ENCODE measurements at regions not wholly inside any gene's neighbourhood (a gene's known extent, or its start where the extent isn't known, plus 50 kb on each side); places are given as distances from the start of the nearest gene placed in this dataset.

DNA sequence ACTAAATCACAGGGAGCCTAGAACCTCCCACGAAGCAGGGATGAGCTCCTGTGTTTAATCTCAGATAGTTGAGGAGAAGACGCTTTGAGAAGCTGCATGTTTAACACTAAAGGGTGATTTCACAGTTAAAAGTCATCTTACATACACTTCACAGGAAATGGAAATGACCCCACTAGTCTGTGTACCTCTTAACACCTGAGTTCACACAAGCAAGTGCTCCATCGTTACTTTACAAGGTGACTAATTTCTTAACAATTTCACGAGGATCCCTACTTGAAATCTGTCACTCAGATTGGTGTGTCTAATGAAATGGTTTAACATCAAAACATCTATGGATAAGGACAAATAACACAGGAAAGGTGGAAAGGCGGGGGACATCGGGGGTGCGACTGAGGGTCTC lies 93.8 kb upstream of the RPS6KA2 start:
- TF ChIP-seq, protein P1, sequence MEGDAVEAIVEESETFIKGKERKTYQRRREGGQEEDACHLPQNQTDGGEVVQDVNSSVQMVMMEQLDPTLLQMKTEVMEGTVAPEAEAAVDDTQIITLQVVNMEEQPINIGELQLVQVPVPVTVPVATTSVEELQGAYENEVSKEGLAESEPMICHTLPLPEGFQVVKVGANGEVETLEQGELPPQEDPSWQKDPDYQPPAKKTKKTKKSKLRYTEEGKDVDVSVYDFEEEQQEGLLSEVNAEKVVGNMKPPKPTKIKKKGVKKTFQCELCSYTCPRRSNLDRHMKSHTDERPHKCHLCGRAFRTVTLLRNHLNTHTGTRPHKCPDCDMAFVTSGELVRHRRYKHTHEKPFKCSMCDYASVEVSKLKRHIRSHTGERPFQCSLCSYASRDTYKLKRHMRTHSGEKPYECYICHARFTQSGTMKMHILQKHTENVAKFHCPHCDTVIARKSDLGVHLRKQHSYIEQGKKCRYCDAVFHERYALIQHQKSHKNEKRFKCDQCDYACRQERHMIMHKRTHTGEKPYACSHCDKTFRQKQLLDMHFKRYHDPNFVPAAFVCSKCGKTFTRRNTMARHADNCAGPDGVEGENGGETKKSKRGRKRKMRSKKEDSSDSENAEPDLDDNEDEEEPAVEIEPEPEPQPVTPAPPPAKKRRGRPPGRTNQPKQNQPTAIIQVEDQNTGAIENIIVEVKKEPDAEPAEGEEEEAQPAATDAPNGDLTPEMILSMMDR (IDR thresholded peaks at IDR 0.05), result no peak
- Histone ChIP-seq H3K27ac (no peak overlapping the region), H3K4me1 (peaks cover 2% of the 10 kb centered on the region), H3K36me3 (ENCODE audit: insufficient read depth in 1 of 2, low read depth in 1 of 2) (no peaks in the 10 kb centered on the region), H3K27me3 (ENCODE audit: insufficient read depth in 3 of 3, low read length in 2 of 3) (no peaks in the 10 kb centered on the region), H3K9me3 (no peaks in the 10 kb centered on the region), H3K4me3 (no peak overlapping the region)
- no peak for ATAC-seq
- 90 to 92% (median 92%) methylated on average over 7 of the region's 7 CpGs for WGBS, 3 donors
- intact Hi-C loops (cut with DNase I), result no loop called here
- DNase-seq, result no peak

DNA sequence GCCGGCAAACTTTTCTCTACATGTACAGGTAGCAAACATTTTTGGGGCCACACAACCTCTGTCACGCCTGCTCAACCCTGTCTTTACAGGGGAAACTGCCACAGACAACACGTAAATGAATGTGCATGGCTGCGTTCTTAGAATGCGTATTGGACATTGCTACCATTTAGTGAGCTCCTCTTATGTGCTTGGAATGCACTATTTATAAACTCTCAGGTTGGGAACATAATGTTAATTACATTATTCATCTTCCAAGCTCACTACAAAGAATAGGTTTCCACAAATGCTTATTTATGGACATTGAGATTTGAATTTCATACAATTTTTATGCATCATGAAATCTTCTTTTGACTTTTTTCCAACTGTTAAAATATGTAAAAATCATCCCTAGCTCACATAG lies 92.0 kb upstream of the RPS6KA2 start:
- Histone ChIP-seq H3K27me3 (ENCODE audit: insufficient read depth in 3 of 3, low read length in 2 of 3) (no peaks in the 10 kb centered on the region), H3K4me1 (peaks cover 2% of the 10 kb centered on the region), H3K4me3 (no peak overlapping the region), H3K9me3 (no peaks in the 10 kb centered on the region), H3K36me3 (ENCODE audit: insufficient read depth in 1 of 2, low read depth in 1 of 2) (no peaks in the 10 kb centered on the region), H3K27ac (no peak overlapping the region)
- no peak for DNase-seq
- WGBS, 3 donors, result 86 to 96% (median 92%) methylated on average over 5 of the region's 5 CpGs
- TF ChIP-seq, protein P1 (IDR thresholded peaks at IDR 0.05), result no peak
- no peak for ATAC-seq
- intact Hi-C loops (cut with DNase I), result no loop called here

DNA sequence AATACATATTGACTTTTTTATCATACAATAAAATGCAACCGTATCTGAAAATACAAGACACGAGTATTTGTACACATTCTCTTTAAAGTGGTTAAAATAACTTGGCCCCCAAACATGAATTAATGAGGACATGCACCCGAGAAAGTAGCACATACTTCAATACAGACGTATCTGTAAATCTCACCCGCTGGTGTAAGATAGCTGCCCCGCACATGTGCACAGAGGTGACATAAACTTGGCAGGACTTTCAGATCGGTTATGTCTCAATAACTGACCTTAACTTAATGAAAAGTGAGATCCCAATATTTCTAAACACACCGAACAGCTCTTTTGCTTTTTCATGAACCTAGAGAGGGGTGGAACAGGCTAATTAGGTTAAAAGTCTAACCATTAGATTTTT lies 91.5 kb upstream of the RPS6KA2 start:
- TF ChIP-seq, protein P1 (IDR thresholded peaks at IDR 0.05), result no peak
- Histone ChIP-seq H3K27ac (no peak overlapping the region), H3K27me3 (ENCODE audit: insufficient read depth in 3 of 3, low read length in 2 of 3) (no peaks in the 10 kb centered on the region), H3K4me1 (peaks cover 2% of the 10 kb centered on the region), H3K9me3 (no peaks in the 10 kb centered on the region), H3K4me3 (no peak overlapping the region), H3K36me3 (ENCODE audit: insufficient read depth in 1 of 2, low read depth in 1 of 2) (no peaks in the 10 kb centered on the region)
- intact Hi-C loops (cut with DNase I), result no loop called here
- no peak for DNase-seq
- 68 to 80% (median 73%) methylated on average over 8 of the region's 8 CpGs for WGBS, 3 donors
- ATAC-seq, result no peak

DNA sequence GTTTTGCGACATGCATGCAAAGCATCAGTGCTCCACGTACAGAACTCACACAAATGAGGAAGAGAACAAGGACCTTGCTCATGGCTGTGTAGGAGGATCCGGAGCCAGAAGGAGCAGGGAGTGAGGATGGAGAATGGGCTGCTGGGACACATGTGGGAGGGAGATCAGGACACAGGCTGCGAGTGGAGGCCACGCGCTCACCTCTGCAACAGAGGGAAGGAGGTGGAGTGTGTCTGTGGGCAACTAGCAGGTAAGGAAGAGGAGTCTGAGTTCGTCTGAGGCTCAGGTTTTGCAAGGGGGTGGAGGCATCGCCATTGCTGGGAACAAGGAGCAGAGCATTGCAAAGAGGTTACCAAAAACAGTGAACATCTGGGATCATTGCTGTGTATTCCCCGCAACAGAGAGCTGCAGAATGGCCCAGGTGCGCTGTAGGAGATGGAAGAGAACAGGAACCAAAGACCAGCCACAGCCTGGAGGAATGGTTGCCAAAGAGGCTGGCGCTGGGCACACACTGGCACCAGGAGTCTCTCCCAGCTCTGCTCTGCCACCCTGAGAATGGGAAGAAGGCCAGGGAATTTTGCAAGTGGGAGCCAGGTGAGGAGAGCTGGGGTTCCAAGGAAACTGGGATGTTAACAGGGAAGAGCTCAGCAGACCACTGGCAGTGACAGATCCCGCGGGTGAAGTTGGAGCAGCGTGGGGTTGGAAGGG lies 90.0 kb upstream of the RPS6KA2 start:
- Histone ChIP-seq H3K4me3 (no peak overlapping the region), H3K27ac (no peak overlapping the region), H3K36me3 (ENCODE audit: insufficient read depth in 1 of 2, low read depth in 1 of 2) (no peaks in the 10 kb centered on the region), H3K27me3 (ENCODE audit: insufficient read depth in 3 of 3, low read length in 2 of 3) (no peaks in the 10 kb centered on the region), H3K4me1 (peaks cover 2% of the 10 kb centered on the region), H3K9me3 (no peaks in the 10 kb centered on the region)
- ATAC-seq (no peak), DNase-seq (no peak)
- intact Hi-C loops (cut with DNase I), result no loop called here
- 89 to 94% (median 93%) methylated on average over 14 of the region's 14 CpGs for WGBS, 3 donors
- TF ChIP-seq, protein P1 (IDR thresholded peaks at IDR 0.05), result no peak

DNA sequence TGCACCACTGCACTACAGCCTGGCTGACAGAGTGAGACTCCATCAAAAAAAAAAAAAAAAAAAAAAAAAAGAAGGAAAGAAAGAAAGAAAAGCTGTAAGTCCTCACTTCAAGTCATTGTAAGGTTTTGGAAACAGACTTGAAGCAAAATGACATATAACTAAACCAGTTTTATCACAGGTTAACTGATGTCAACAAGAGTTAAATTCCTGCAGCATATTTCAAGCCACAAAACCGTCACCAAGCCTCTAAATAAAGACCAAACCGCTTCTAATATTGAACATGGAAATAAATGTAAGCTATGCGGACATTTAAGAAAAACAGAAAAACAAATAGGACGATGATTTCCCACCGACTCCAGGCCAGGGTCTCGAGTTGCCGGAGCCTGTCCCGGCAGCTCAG lies 88.9 kb upstream of the RPS6KA2 start:
- TF ChIP-seq, protein P1 (IDR thresholded peaks at IDR 0.05), result no peak
- intact Hi-C loops (cut with DNase I), result no loop called here
- DNase-seq (no peak), ATAC-seq (no peak)
- no peaks in the 10 kb centered on the region for H3K27me3 ChIP-seq (ENCODE audit: insufficient read depth in 3 of 3, low read length in 2 of 3)
- no peak overlapping the region for H3K4me3 ChIP-seq
- H3K27ac ChIP-seq, result no peak overlapping the region
- H3K9me3 ChIP-seq, result no peaks in the 10 kb centered on the region
- no peaks in the 10 kb centered on the region for H3K4me1 ChIP-seq
- WGBS, 3 donors, result 84 to 89% (median 88%) methylated on average over 8 of the region's 8 CpGs
- H3K36me3 ChIP-seq (ENCODE audit: insufficient read depth in 1 of 2, low read depth in 1 of 2), result no peaks in the 10 kb centered on the region

Data from psoas muscle (tissue), 7 donors.